Activated CD4-positive, alpha-beta T cell treated with anti-CD3 and anti-CD28 coated beads, Interleukin-2, amount 50 U/mL, for 16 hours (primary cell): ENCODE measurements at regions not wholly inside any gene's neighbourhood (a gene's known extent, or its start where the extent isn't known, plus 50 kb on each side); places are given as distances from the start of the nearest gene placed in this dataset.
"Not testable (repeated sequence)": the region's sequence is repeated elsewhere in the genome, so short reads cannot be mapped to it uniquely, and the experiment has no call there.

ENCODE experiments used
- DNase-seq: peaks from one replicate; pipeline ENCODE4 v3.0.0-alpha.2; 2020

GRCh38 chr12:47367912-47368537, 288.3 kb upstream of the AMIGO2 start:
- no peak for DNase-seq

GRCh38 chr12:47366579-47366978, 286.8 kb upstream of the AMIGO2 start:
- no peak for DNase-seq

- DNase-seq, result no peak
Measured at GRCh38 chr12:47366157-47366556, 286.4 kb upstream of the AMIGO2 start.

- not testable (repeated sequence) for DNase-seq
Measured at GRCh38 chr12:47365443-47366076, 285.8 kb upstream of the AMIGO2 start.

- DNase-seq, result no peak
Measured at GRCh38 chr12:47364261-47364660, 284.5 kb upstream of the AMIGO2 start.

GRCh38 chr12:47362126-47362705, 282.5 kb upstream of the AMIGO2 start:
- DNase-seq, result peak; percentile 36

- DNase-seq, result peak; percentile 80
Measured at GRCh38 chr12:47361389-47362021, 281.7 kb upstream of the AMIGO2 start.

- DNase-seq, result peak; percentile 78
Measured at GRCh38 chr12:47360771-47361388, 281.1 kb upstream of the AMIGO2 start.

GRCh38 chr12:47360093-47360480, 280.3 kb upstream of the AMIGO2 start:
- DNase-seq, result no peak

GRCh38 chr12:47359310-47360092, 279.7 kb upstream of the AMIGO2 start:
- DNase-seq, result no peak

GRCh38 chr12:47357006-47357405, 277.2 kb upstream of the AMIGO2 start:
- not testable (repeated sequence) for DNase-seq

GRCh38 chr12:47356129-47356700, 276.5 kb upstream of the AMIGO2 start:
- peak; percentile 71 for DNase-seq

- no peak for DNase-seq
Measured at GRCh38 chr12:47353508-47353907, 273.7 kb upstream of the AMIGO2 start.

- no peak for DNase-seq
Measured at GRCh38 chr12:47352067-47352466, 272.3 kb upstream of the AMIGO2 start.

- DNase-seq, result no peak
Measured at GRCh38 chr12:47351526-47351925, 271.8 kb upstream of the AMIGO2 start.

- DNase-seq, result no peak
Measured at GRCh38 chr12:47350062-47350408, 270.3 kb upstream of the AMIGO2 start.

GRCh38 chr12:47349137-47350061, 269.6 kb upstream of the AMIGO2 start:
- DNase-seq, result no peak

- DNase-seq, result no peak
Measured at GRCh38 chr12:47348206-47348605, 268.4 kb upstream of the AMIGO2 start.

GRCh38 chr12:47346251-47347019, 266.7 kb upstream of the AMIGO2 start:
- DNase-seq, result no peak
